PC-9 (cell line): ENCODE measurements at regions not wholly inside any gene's neighbourhood (a gene's known extent, or its start where the extent isn't known, plus 50 kb on each side); places are given as distances from the start of the nearest gene placed in this dataset.

ENCODE experiments used
- CTCF ChIP-seq: fragments of 200-600 bp; sonication (generic); conservative IDR thresholded peaks from 2 replicates; pipeline ENCODE4 v1.6.1; 2017; ENCODE audit warnings: mixed run types, antibody characterized with exemption, mild to moderate bottlenecking, moderate library complexity
- EZH2 ChIP-seq: fragments of 200-600 bp; sonication (generic); IDR thresholded peaks from 2 replicates; pipeline ENCODE4 v1.8.0; 2017; ENCODE audit warnings: antibody characterized with exemption, low read depth

GRCh38 chr5:174311531-174312269 is 266.2 kb downstream of the NSG2 start:
- TF ChIP-seq EZH2 = no peak
- TF ChIP-seq CTCF = peak; percentile 71
